HepG2 (cell line): ENCODE measurements at regions not wholly inside any gene's neighbourhood (a gene's known extent, or its start where the extent isn't known, plus 50 kb on each side); places are given as distances from the start of the nearest gene placed in this dataset.

Experiments
- ATAC-seq: fragments of 200-7000 bp; cut with Tn5 transposase; 3 replicates; pipeline ENCODE4 v1.9.1; 2020; ENCODE audit warnings: mild to moderate bottlenecking, moderate library complexity
- BruUV-seq: library from RNA; stranded (reverse); fragments of 400-500 nt; replicated peaks from 2 replicates; lab custom pipeline; 2021; lab: Mats Ljungman, UMichigan
- CTCF ChIA-PET: fragments of 300-600 bp; formaldehyde crosslinking; extraction: SDS; loops from one replicate; lab custom pipeline; 2021; ENCODE audit warnings: low total read pairs, inconsistent platforms, low intra/inter-chr PET ratio; lab: Yijun Ruan, JAX
- POLR2A ChIA-PET: fragments of 350-600 bp; sonication (Branson Sonifier 250); formaldehyde crosslinking; loops from one replicate; lab custom pipeline; 2020; ENCODE audit warnings: antibody characterized with exemption, inconsistent platforms; lab: Yijun Ruan, JAX
- DNase-seq: peaks from one replicate; pipeline ENCODE4 v3.0.0-alpha.2; 2015; ENCODE audit warnings: low spot score
- FAIRE-seq: peaks from 3 replicates; lab custom pipeline; 2011; peaks lifted over from hg19 to GRCh38; lab: Jason Lieb, UNC
- H2AFZ ChIP-seq: one replicate; pipeline ENCODE4 v1.6.1; 2011; ENCODE audit warnings: low read length, inconsistent platforms
- H3K27ac ChIP-seq: fragments of 300-600 bp; 3 replicates; pipeline ENCODE4 v1.8.0; 2011; ENCODE audit warnings: mixed run types, mild to moderate bottlenecking, mixed read lengths, low read length, inconsistent platforms; ENCODE audit not compliant: insufficient read depth; ENCODE audit errors: extremely low read length
- H3K27me3 ChIP-seq, 2 experiments: fragments of 200-600 bp in 1 of 2; 2 replicates in 1 of 2; 3 replicates in 1 of 2; pipeline versions ENCODE4 v1.6.0 to v1.8.0; 2011; ENCODE audit warnings: low read length in 2 of 2, mild to moderate bottlenecking in 2 of 2, moderate library complexity in 2 of 2, inconsistent platforms in 1 of 2; ENCODE audit not compliant: insufficient read depth in 2 of 2, control insufficient read depth in 1 of 2
- H3K36me3 ChIP-seq, 2 experiments: fragments of 200-600 bp in 1 of 2; replicated peaks in 1 of 2; 2 replicates in 1 of 2; 3 replicates in 1 of 2; pipeline versions ENCODE4 v1.5.1 to v1.8.0; 2011; ENCODE audit warnings: low read length in 2 of 2, inconsistent platforms in 1 of 2; ENCODE audit not compliant: insufficient read depth in 2 of 2, control insufficient read depth in 1 of 2
- H3K4me1 ChIP-seq: 2 replicates; pipeline ENCODE4 v1.5.1; 2012; ENCODE audit warnings: low read length, inconsistent platforms; ENCODE audit not compliant: insufficient read depth
- H3K4me2 ChIP-seq: 2 replicates; pipeline ENCODE4 v1.6.0; 2011; ENCODE audit warnings: low read depth, low read length, inconsistent platforms
- H3K4me3 ChIP-seq, 3 experiments: fragments of 200-600 bp in 1 of 3; sonication (generic), shearing (Covaris generic) in 1 of 3; replicated peaks in 1 of 3; 2 replicates each; pipeline ENCODE4 v1.5.1; 2011 to 2016; ENCODE audit warnings: low read length in 3 of 3, inconsistent platforms in 2 of 3, low read depth in 2 of 3, mild to moderate bottlenecking in 2 of 3, control low read depth in 1 of 3, mixed read lengths in 1 of 3; ENCODE audit not compliant: insufficient read depth in 1 of 3
- H3K79me2 ChIP-seq: one replicate; pipeline ENCODE4 v1.6.1; 2011; ENCODE audit warnings: low read length, inconsistent platforms; ENCODE audit not compliant: insufficient read depth
- H3K9ac ChIP-seq: 2 replicates; pipeline ENCODE4 v1.6.0; 2011; ENCODE audit warnings: mild to moderate bottlenecking, low read depth, low read length, inconsistent platforms; ENCODE audit not compliant: insufficient read depth
- H3K9me3 ChIP-seq: 2 replicates; pipeline ENCODE4 v1.5.1; 2012; ENCODE audit warnings: mild to moderate bottlenecking, low read length
- H4K20me1 ChIP-seq: 2 replicates; pipeline ENCODE4 v1.6.0; 2011; ENCODE audit warnings: inconsistent platforms, mild to moderate bottlenecking, low read length, moderate library complexity; ENCODE audit not compliant: insufficient read depth
- AFF4 ChIP-seq: sonication (generic); formaldehyde crosslinking; IDR thresholded peaks from 2 replicates; pipeline ENCODE4 v1.4.0; 2020; ENCODE audit warnings: missing genetic modification reagents
- HMG20A ChIP-seq: IDR thresholded peaks from 2 replicates; pipeline ENCODE4 v1.6.1; 2016; ENCODE audit warnings: borderline replicate concordance
- IKZF5 ChIP-seq: IDR thresholded peaks from 2 replicates; pipeline ENCODE4 v1.6.1; 2018; ENCODE audit warnings: missing genetic modification reagents, mild to moderate bottlenecking, missing compliant biosample characterization
- KDM2A ChIP-seq: sonication (generic); formaldehyde crosslinking; IDR thresholded peaks from 2 replicates; pipeline ENCODE4 v1.4.0; 2020; ENCODE audit warnings: low read depth, missing genetic modification reagents, borderline replicate concordance
- MAF1 ChIP-seq: sonication (generic); formaldehyde crosslinking; IDR thresholded peaks from 2 replicates; pipeline ENCODE4 v1.5.0; 2020; ENCODE audit warnings: missing genetic modification reagents, borderline replicate concordance
- MYC ChIP-seq: sonication (generic); formaldehyde crosslinking; IDR thresholded peaks from 2 replicates; pipeline ENCODE4 v1.9.0; 2021; ENCODE audit warnings: missing genetic modification reagents, borderline replicate concordance
- NFIC ChIP-seq: IDR thresholded peaks from 2 replicates; pipeline ENCODE4 v1.6.1; 2012; ENCODE audit warnings: mild to moderate bottlenecking, low read length, inconsistent platforms
- PITX1 ChIP-seq: sonication (generic); formaldehyde crosslinking; IDR thresholded peaks from 2 replicates; pipeline ENCODE4 v1.5.1; 2020; ENCODE audit warnings: mild to moderate bottlenecking, missing genetic modification reagents
- RFXAP ChIP-seq: sonication (generic); formaldehyde crosslinking; IDR thresholded peaks from 2 replicates; pipeline ENCODE4 v1.4.0; 2020; ENCODE audit warnings: missing genetic modification reagents, borderline replicate concordance
- STAT6 ChIP-seq: sonication (generic); formaldehyde crosslinking; IDR thresholded peaks from 2 replicates; pipeline ENCODE4 v1.4.0; 2020; ENCODE audit warnings: missing genetic modification reagents, mild to moderate bottlenecking, borderline replicate concordance
- TAF15 ChIP-seq: fragments of 200-400 bp; formaldehyde crosslinking; IDR thresholded peaks from one replicate; pipeline ENCODE4 v1.6.1; 2018; ENCODE audit warnings: mild to moderate bottlenecking, low read depth, low read length; ENCODE audit not compliant: poor library complexity, severe bottlenecking
- ZC3H13 ChIP-seq: sonication (generic); formaldehyde crosslinking; IDR thresholded peaks from 2 replicates; pipeline ENCODE4 v1.8.1; 2023; ENCODE audit warnings: mild to moderate bottlenecking, missing genetic modification reagents, moderate library complexity
- ZNF124 ChIP-seq: sonication (generic); formaldehyde crosslinking; IDR thresholded peaks from 2 replicates; pipeline ENCODE4 v1.4.0; 2020; ENCODE audit warnings: missing genetic modification reagents
- ZNF414 ChIP-seq: sonication (generic); formaldehyde crosslinking; IDR thresholded peaks from 2 replicates; pipeline ENCODE4 v1.5.0; 2020; ENCODE audit warnings: missing genetic modification reagents
- ZNF569 ChIP-seq: sonication (generic); formaldehyde crosslinking; IDR thresholded peaks from 2 replicates; pipeline ENCODE4 v1.5.0; 2020; ENCODE audit warnings: mild to moderate bottlenecking, missing genetic modification reagents, moderate library complexity, borderline replicate concordance
- ZSCAN9 ChIP-seq: IDR thresholded peaks from 2 replicates; pipeline ENCODE4 v1.6.1; 2016; ENCODE audit warnings: borderline replicate concordance
- WGBS: methylation state at CpG from one replicate; pipeline ENCODE4 v1.1.6; 2017; ENCODE audit warnings: low lambda C conversion rate; 5-methylcytosine and 5-hydroxymethylcytosine counted together
- in situ Hi-C: cut with HindIII; loops from 2 replicates; pipeline ENCODE4 v1.10.0; 2017; ENCODE audit warnings: low pct_unique_long_range_greater_than_20kb; ENCODE audit not compliant: extremely low pct_ligation_motif_present
- intact Hi-C: fragments of 100-400 bp; cut with micrococcal nuclease; formaldehyde crosslinking; loops from one replicate; pipeline ENCODE4 v1.10.0; 2022; ENCODE audit not compliant: unreplicated experiment

GRCh38 chr2:41847744-41848441 lies 199.9 kb upstream of the PKDCC start:
- CTCF ChIA-PET, result no interaction called here
- intact Hi-C loops (loop anchor here (1.0 kb wide), 1 partner anchor 8 kb away; no protein-coding TSS in a partner anchor), in situ Hi-C loops (no loop called here)
- Histone ChIP-seq H3K36me3 (no peaks in the 10 kb centered on the region), H3K9me3 (no peaks in the 10 kb centered on the region), H3K27me3 (no peaks in the 10 kb centered on the region; a peak in 1 of 5 replicates), H3K4me1 (peaks cover 51% of the 10 kb centered on the region), H3K27ac (peak overlapping the region; percentile 60), H3K4me2 (peak overlapping the region; percentile 46), H4K20me1 (no peaks in the 10 kb centered on the region), H3K4me3 (no peak overlapping the region), H3K79me2 (no peaks in the 10 kb centered on the region), H2AFZ (no peak overlapping the region), H3K9ac (no peak overlapping the region)
- peak; percentile 89 for ATAC-seq
- WGBS, result 4% methylated on average over 7 of the region's 7 CpGs
- no TSS peak for BruUV-seq
- POLR2A ChIA-PET, result interaction anchor here (0.9 to 3.0 kb wide), 10 partner anchors 10 to 288 kb away, joined by 3 to 24 read pairs (median 6); partner anchors contain the start of gene PKDCC
- peak; percentile 100 for FAIRE-seq
- peak; percentile 96 for DNase-seq
- TF ChIP-seq AFF4 (CRISPR knock-in tag) (no peak), MAF1 (no peak), PITX1 (peak; percentile 91), ZNF569 (CRISPR knock-in tag) (no peak), KDM2A (no peak), NFIC (peak; percentile 99), HMG20A (CRISPR knock-in tag) (peak; percentile 98), ZSCAN9 (CRISPR knock-in tag) (peak; percentile 91), STAT6 (CRISPR knock-in tag) (peak; percentile 49; the same call in 1 of the 2 replicates), IKZF5 (CRISPR knock-in tag) (peak; percentile 82), TAF15 (no peak), ZC3H13 (0 out of 2 replicates have a peak, but pooled peaks have one; percentile 29), ZNF124 (CRISPR knock-in tag) (peak; percentile 93), RFXAP (CRISPR knock-in tag) (peak; percentile 81; the same call in 1 of the 2 replicates), MYC (CRISPR knock-in tag) (no peak), ZNF414 (0 out of 2 replicates have a peak, but pooled peaks have one; percentile 75)
